GM23248 (cell line): ENCODE measurements at regions not wholly inside any gene's neighbourhood (a gene's known extent, or its start where the extent isn't known, plus 50 kb on each side); places are given as distances from the start of the nearest gene placed in this dataset.

Experiments used
- EZH2 ChIP-seq: fragments of 200-600 bp; sonication (generic); IDR thresholded peaks from 2 replicates; pipeline ENCODE4 v1.6.1; 2018; ENCODE audit warnings: antibody characterized with exemption, mild to moderate bottlenecking; ENCODE audit not compliant: insufficient read depth, poor library complexity, severe bottlenecking
- EZH2phosphoT487 ChIP-seq: fragments of 200-600 bp; sonication (generic); IDR thresholded peaks from 2 replicates; pipeline ENCODE4 v1.6.1; 2018; ENCODE audit warnings: antibody characterized with exemption, moderate library complexity, mild to moderate bottlenecking, low read depth; ENCODE audit not compliant: insufficient read depth

- TF ChIP-seq EZH2 (no peak), EZH2phosphoT487 (no peak)
These were observed 429.8 kb upstream of the PDE3A start for GRCh38 chr12:19938491-19938890.
